ENCODE measurements at regions not wholly inside any gene's neighbourhood (a gene's known extent, or its start where the extent isn't known, plus 50 kb on each side); places are given as distances from the start of the nearest gene placed in this dataset.

- no peak overlapping the region for H2BK5ac ChIP-seq (ENCODE audit: low read length)
- no peaks in the 10 kb centered on the region for H3K4me1 ChIP-seq (ENCODE audit: control insufficient read depth in 2 of 2, insufficient read depth in 1 of 2, low read depth in 1 of 2, low read length in 2 of 2)
- no peak overlapping the region for H3K4me2 ChIP-seq (ENCODE audit: insufficient read depth, low read length, poor library complexity, severe bottlenecking)
- no peak overlapping the region for H3K18ac ChIP-seq (ENCODE audit: low read length)
- H4K91ac ChIP-seq (ENCODE audit: low read depth, low read length, poor library complexity) = no peak overlapping the region
- no peak overlapping the region for H2BK120ac ChIP-seq (ENCODE audit: low read depth, low read length)
- H3K4ac ChIP-seq (ENCODE audit: low read length) = no peak overlapping the region
- no peak overlapping the region for H3K4me3 ChIP-seq (ENCODE audit: low read length in 2 of 2)
- no peak overlapping the region for H2AFZ ChIP-seq (ENCODE audit: low read length)
- no peaks in the 10 kb centered on the region for H3K79me1 ChIP-seq (ENCODE audit: low read depth, low read length)
- no peaks in the 10 kb centered on the region for H3K27me3 ChIP-seq (ENCODE audit: control insufficient read depth in 3 of 3, insufficient read depth in 3 of 3, low read depth in 1 of 3, low read length in 3 of 3)
- no peak overlapping the region for H3K14ac ChIP-seq (ENCODE audit: low read length)
- no peak for DNase-seq (ENCODE audit: low spot score)
- no peak overlapping the region for H4K8ac ChIP-seq (ENCODE audit: low read depth, low read length)
- no peak overlapping the region for H2BK12ac ChIP-seq (ENCODE audit: low read length)
- H3K23ac ChIP-seq (ENCODE audit: low read depth, low read length, poor library complexity) = no peak overlapping the region
- H3K36me3 ChIP-seq (replicated peaks in 1 of 2; ENCODE audit: control insufficient read depth in 2 of 2, insufficient read depth in 2 of 2, low read length in 2 of 2) = no peaks in the 10 kb centered on the region
- no peak overlapping the region for H3K9ac ChIP-seq (ENCODE audit: low read depth, low read length, poor library complexity)
- no peak overlapping the region for H3K27ac ChIP-seq (replicated peaks; ENCODE audit: low read length)
- H3K9me3 ChIP-seq (replicated peaks in 1 of 2; ENCODE audit: control insufficient read depth in 2 of 2, insufficient read depth in 1 of 2, low read depth in 1 of 2, low read length in 2 of 2) = peaks cover 0 to 5% of the 10 kb centered on the region in 2 donors
- H2AK5ac ChIP-seq (ENCODE audit: low read depth, low read length) = no peak overlapping the region
- H2BK15ac ChIP-seq (ENCODE audit: low read length) = no peak overlapping the region
Measured at GRCh38 chr10:9848278-9848677, 1169.4 kb upstream of the CELF2 start.

- Histone ChIP-seq H3K79me1 (ENCODE audit: low read depth, low read length) (no peaks in the 10 kb centered on the region), H2BK120ac (ENCODE audit: low read depth, low read length) (no peak overlapping the region), H3K14ac (ENCODE audit: low read length) (no peak overlapping the region), H3K18ac (ENCODE audit: low read length) (no peak overlapping the region), H2AK5ac (ENCODE audit: low read depth, low read length) (no peak overlapping the region), H3K4me2 (ENCODE audit: insufficient read depth, low read length, poor library complexity, severe bottlenecking) (no peak overlapping the region), H3K23ac (ENCODE audit: low read depth, low read length, poor library complexity) (no peak overlapping the region), H3K27me3 (ENCODE audit: control insufficient read depth in 3 of 3, insufficient read depth in 3 of 3, low read depth in 1 of 3, low read length in 3 of 3) (no peaks in the 10 kb centered on the region), H4K91ac (ENCODE audit: low read depth, low read length, poor library complexity) (no peak overlapping the region), H3K4me3 (ENCODE audit: low read length in 2 of 2) (no peak overlapping the region), H2BK12ac (ENCODE audit: low read length) (no peak overlapping the region), H3K4ac (ENCODE audit: low read length) (no peak overlapping the region), H3K4me1 (ENCODE audit: control insufficient read depth in 2 of 2, insufficient read depth in 1 of 2, low read depth in 1 of 2, low read length in 2 of 2) (no peaks in the 10 kb centered on the region), H2AFZ (ENCODE audit: low read length) (no peak overlapping the region), H3K9me3 (replicated peaks in 1 of 2; ENCODE audit: control insufficient read depth in 2 of 2, insufficient read depth in 1 of 2, low read depth in 1 of 2, low read length in 2 of 2) (peaks cover 0 to 5% of the 10 kb centered on the region in 2 donors), H2BK15ac (ENCODE audit: low read length) (no peak overlapping the region), H2BK5ac (ENCODE audit: low read length) (no peak overlapping the region), H3K9ac (ENCODE audit: low read depth, low read length, poor library complexity) (no peak overlapping the region), H3K36me3 (replicated peaks in 1 of 2; ENCODE audit: control insufficient read depth in 2 of 2, insufficient read depth in 2 of 2, low read length in 2 of 2) (no peaks in the 10 kb centered on the region), H3K27ac (replicated peaks; ENCODE audit: low read length) (no peak overlapping the region), H4K8ac (ENCODE audit: low read depth, low read length) (no peak overlapping the region)
- WGBS, 2 donors (ENCODE audit: extremely low coverage in 2 of 2, insufficient read length in 2 of 2, insufficient replicate concordance in 1 of 2) = no CpG with 5 or more reads among the region's 2 CpGs
- DNase-seq (ENCODE audit: low spot score) = no peak
Measured at GRCh38 chr10:9848981-9849380, 1168.7 kb upstream of the CELF2 start.

- no peak overlapping the region for H2AK5ac ChIP-seq (ENCODE audit: low read depth, low read length)
- no peak overlapping the region for H2BK120ac ChIP-seq (ENCODE audit: low read depth, low read length)
- no peak overlapping the region for H3K18ac ChIP-seq (ENCODE audit: low read length)
- H3K9ac ChIP-seq (ENCODE audit: low read depth, low read length, poor library complexity) = no peak overlapping the region
- H4K8ac ChIP-seq (ENCODE audit: low read depth, low read length) = no peak overlapping the region
- no peaks in the 10 kb centered on the region for H3K4me1 ChIP-seq (ENCODE audit: control insufficient read depth in 2 of 2, insufficient read depth in 1 of 2, low read depth in 1 of 2, low read length in 2 of 2)
- no peak overlapping the region for H3K23ac ChIP-seq (ENCODE audit: low read depth, low read length, poor library complexity)
- H3K27me3 ChIP-seq (ENCODE audit: control insufficient read depth in 3 of 3, insufficient read depth in 3 of 3, low read depth in 1 of 3, low read length in 3 of 3) = no peaks in the 10 kb centered on the region
- no peaks in the 10 kb centered on the region for H3K36me3 ChIP-seq (replicated peaks in 1 of 2; ENCODE audit: control insufficient read depth in 2 of 2, insufficient read depth in 2 of 2, low read length in 2 of 2)
- no peak overlapping the region for H2BK12ac ChIP-seq (ENCODE audit: low read length)
- H3K4me2 ChIP-seq (ENCODE audit: insufficient read depth, low read length, poor library complexity, severe bottlenecking) = no peak overlapping the region
- DNase-seq (ENCODE audit: low spot score) = no peak
- no peaks in the 10 kb centered on the region for H3K79me1 ChIP-seq (ENCODE audit: low read depth, low read length)
- H3K9me3 ChIP-seq (replicated peaks in 1 of 2; ENCODE audit: control insufficient read depth in 2 of 2, insufficient read depth in 1 of 2, low read depth in 1 of 2, low read length in 2 of 2) = peaks cover 0 to 3% of the 10 kb centered on the region in 2 donors
- no peak overlapping the region for H3K4ac ChIP-seq (ENCODE audit: low read length)
- no peak overlapping the region for H3K27ac ChIP-seq (replicated peaks; ENCODE audit: low read length)
- H3K14ac ChIP-seq (ENCODE audit: low read length) = no peak overlapping the region
- H4K91ac ChIP-seq (ENCODE audit: low read depth, low read length, poor library complexity) = no peak overlapping the region
- H2AFZ ChIP-seq (ENCODE audit: low read length) = no peak overlapping the region
- no peak overlapping the region for H3K4me3 ChIP-seq (ENCODE audit: low read length in 2 of 2)
- WGBS, 2 donors (ENCODE audit: extremely low coverage in 2 of 2, insufficient read length in 2 of 2, insufficient replicate concordance in 1 of 2) = no CpG with 5 or more reads among the region's 3 CpGs
- H2BK5ac ChIP-seq (ENCODE audit: low read length) = no peak overlapping the region
- H2BK15ac ChIP-seq (ENCODE audit: low read length) = no peak overlapping the region
Measured at GRCh38 chr10:9850415-9850814, 1167.3 kb upstream of the CELF2 start.

- H3K9me3 ChIP-seq (replicated peaks in 1 of 2; ENCODE audit: control insufficient read depth in 2 of 2, insufficient read depth in 1 of 2, low read depth in 1 of 2, low read length in 2 of 2) = peaks cover 0 to 4% of the 10 kb centered on the region in 2 donors
Measured at GRCh38 chr10:9851808-9852207, 1165.9 kb upstream of the CELF2 start.

More at GRCh38 chr10:9851808-9852207, 1165.9 kb upstream of the CELF2 start:
- Histone ChIP-seq H2BK5ac (ENCODE audit: low read length) (no peak overlapping the region), H2BK12ac (ENCODE audit: low read length) (no peak overlapping the region), H3K14ac (ENCODE audit: low read length) (no peak overlapping the region), H2AFZ (ENCODE audit: low read length) (no peak overlapping the region), H3K4me2 (ENCODE audit: insufficient read depth, low read length, poor library complexity, severe bottlenecking) (no peak overlapping the region), H3K4me3 (ENCODE audit: low read length in 2 of 2) (no peak overlapping the region), H3K27ac (replicated peaks; ENCODE audit: low read length) (no peak overlapping the region), H3K9ac (ENCODE audit: low read depth, low read length, poor library complexity) (no peak overlapping the region), H3K79me1 (ENCODE audit: low read depth, low read length) (no peaks in the 10 kb centered on the region), H3K36me3 (replicated peaks in 1 of 2; ENCODE audit: control insufficient read depth in 2 of 2, insufficient read depth in 2 of 2, low read length in 2 of 2) (no peaks in the 10 kb centered on the region), H3K18ac (ENCODE audit: low read length) (no peak overlapping the region), H4K8ac (ENCODE audit: low read depth, low read length) (no peak overlapping the region), H3K4me1 (ENCODE audit: control insufficient read depth in 2 of 2, insufficient read depth in 1 of 2, low read depth in 1 of 2, low read length in 2 of 2) (no peaks in the 10 kb centered on the region), H4K91ac (ENCODE audit: low read depth, low read length, poor library complexity) (no peak overlapping the region), H3K23ac (ENCODE audit: low read depth, low read length, poor library complexity) (no peak overlapping the region), H2AK5ac (ENCODE audit: low read depth, low read length) (no peak overlapping the region), H3K27me3 (ENCODE audit: control insufficient read depth in 3 of 3, insufficient read depth in 3 of 3, low read depth in 1 of 3, low read length in 3 of 3) (no peaks in the 10 kb centered on the region), H2BK15ac (ENCODE audit: low read length) (no peak overlapping the region), H2BK120ac (ENCODE audit: low read depth, low read length) (no peak overlapping the region), H3K4ac (ENCODE audit: low read length) (no peak overlapping the region)
- DNase-seq (ENCODE audit: low spot score) = no peak

Measured in neuronal stem cell (in vitro differentiated cells).